AG04449 (cell line): ENCODE measurements at regions not wholly inside any gene's neighbourhood (a gene's known extent, or its start where the extent isn't known, plus 50 kb on each side); places are given as distances from the start of the nearest gene placed in this dataset.

Source experiments
- CTCF ChIA-PET: fragments of 350-600 bp; formaldehyde crosslinking; extraction: SDS; loops from one replicate; lab custom pipeline; 2021; ENCODE audit warnings: antibody characterized with exemption; lab: Yijun Ruan, JAX
- POLR2A ChIA-PET: fragments of 400-600, 350-600 bp; formaldehyde crosslinking; extraction: SDS; loops from one replicate; lab custom pipeline; 2020; ENCODE audit warnings: antibody characterized with exemption, inconsistent platforms; lab: Yijun Ruan, JAX
- DNase-seq: peaks from one replicate; pipeline ENCODE4 v3.0.0-alpha.2; 2010; ENCODE audit warnings: low read depth, low spot score
- H3K4me3 ChIP-seq: 2 replicates; pipeline ENCODE4 v1.5.1; 2011; ENCODE audit warnings: low read depth, mild to moderate bottlenecking, control low read depth, low read length
- TF ChIP-seq, protein P1 (sequence below): IDR thresholded peaks from one replicate; pipeline ENCODE4 v1.5.1; 2011; ENCODE audit warnings: mild to moderate bottlenecking, moderate library complexity, low read length, control low read depth, inconsistent platforms; ENCODE audit not compliant: insufficient read depth; ENCODE audit errors: missing control alignments

DNA sequence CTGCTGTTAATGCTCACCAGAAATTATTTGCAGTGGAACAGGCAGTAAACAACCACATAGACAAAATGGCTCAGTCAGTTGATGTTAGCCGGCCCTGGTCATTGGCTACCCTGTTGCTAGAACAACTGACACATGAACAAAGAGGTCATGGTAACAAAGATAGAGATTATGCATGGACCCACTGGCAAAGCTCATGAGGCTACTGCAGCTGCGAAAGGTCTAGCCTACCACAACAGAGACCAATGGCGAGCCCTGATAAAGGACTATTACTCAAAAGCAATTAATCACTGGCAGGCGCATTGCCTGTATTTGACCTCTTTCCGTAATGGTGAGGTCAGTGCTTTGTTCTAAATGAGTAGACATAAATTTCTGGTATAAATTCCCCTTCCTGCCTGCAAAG is 474.2 kb downstream of the DSC3 start:
- no peak for DNase-seq
- TF ChIP-seq, protein P1, sequence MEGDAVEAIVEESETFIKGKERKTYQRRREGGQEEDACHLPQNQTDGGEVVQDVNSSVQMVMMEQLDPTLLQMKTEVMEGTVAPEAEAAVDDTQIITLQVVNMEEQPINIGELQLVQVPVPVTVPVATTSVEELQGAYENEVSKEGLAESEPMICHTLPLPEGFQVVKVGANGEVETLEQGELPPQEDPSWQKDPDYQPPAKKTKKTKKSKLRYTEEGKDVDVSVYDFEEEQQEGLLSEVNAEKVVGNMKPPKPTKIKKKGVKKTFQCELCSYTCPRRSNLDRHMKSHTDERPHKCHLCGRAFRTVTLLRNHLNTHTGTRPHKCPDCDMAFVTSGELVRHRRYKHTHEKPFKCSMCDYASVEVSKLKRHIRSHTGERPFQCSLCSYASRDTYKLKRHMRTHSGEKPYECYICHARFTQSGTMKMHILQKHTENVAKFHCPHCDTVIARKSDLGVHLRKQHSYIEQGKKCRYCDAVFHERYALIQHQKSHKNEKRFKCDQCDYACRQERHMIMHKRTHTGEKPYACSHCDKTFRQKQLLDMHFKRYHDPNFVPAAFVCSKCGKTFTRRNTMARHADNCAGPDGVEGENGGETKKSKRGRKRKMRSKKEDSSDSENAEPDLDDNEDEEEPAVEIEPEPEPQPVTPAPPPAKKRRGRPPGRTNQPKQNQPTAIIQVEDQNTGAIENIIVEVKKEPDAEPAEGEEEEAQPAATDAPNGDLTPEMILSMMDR, result no peak
- POLR2A ChIA-PET, result no interaction called here
- H3K4me3 ChIP-seq, result no peak overlapping the region
- CTCF ChIA-PET, result no interaction called here

DNA sequence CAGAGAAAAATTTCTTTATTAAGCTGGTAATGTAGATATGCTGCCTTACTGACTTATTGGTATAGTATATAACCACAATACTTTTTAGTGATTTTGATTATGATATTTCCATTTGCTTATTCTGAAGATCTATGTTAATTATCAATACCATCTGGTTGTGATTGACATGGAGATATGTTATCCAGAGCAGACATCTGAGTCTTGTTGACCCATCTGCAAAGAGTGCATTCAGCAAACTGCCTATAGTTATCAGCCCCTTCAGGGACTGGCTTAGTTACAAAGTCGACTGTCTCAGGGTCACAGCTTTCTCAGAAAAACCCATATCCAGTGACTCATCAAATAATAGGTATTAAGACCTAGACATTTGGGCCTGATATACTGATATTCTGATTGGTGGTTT is 475.7 kb downstream of the DSC3 start:
- TF ChIP-seq, protein P1, result no peak
- CTCF ChIA-PET, result no interaction called here
- H3K4me3 ChIP-seq, result no peak overlapping the region

DNA sequence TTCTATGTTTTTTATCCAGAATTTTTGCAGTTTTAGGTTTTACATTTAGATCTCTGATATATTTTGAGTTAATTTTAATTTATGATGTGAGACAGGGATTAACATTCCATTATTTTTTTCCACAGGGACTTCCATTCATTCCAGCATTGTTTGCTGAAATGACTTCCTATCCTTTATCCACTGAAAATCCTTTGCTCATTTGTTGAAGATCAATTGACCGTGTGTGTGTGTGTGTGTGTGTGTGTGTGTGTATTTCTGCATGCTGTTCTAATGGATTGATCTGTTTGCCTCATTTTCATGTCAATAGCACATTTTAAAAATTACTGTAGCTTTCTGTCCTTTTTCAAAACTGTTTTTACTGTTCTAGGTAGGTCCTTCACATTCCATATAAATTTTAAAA is 480.3 kb downstream of the DSC3 start:
- TF ChIP-seq, protein P1, result no peak
- ChIA-PET CTCF (no interaction called here), POLR2A (no interaction called here)
- DNase-seq, result no peak
- no peak overlapping the region for H3K4me3 ChIP-seq

More for the DNA sequence above, 475.7 kb downstream of the DSC3 start:
- POLR2A ChIA-PET, result no interaction called here
- no peak for DNase-seq

DNA sequence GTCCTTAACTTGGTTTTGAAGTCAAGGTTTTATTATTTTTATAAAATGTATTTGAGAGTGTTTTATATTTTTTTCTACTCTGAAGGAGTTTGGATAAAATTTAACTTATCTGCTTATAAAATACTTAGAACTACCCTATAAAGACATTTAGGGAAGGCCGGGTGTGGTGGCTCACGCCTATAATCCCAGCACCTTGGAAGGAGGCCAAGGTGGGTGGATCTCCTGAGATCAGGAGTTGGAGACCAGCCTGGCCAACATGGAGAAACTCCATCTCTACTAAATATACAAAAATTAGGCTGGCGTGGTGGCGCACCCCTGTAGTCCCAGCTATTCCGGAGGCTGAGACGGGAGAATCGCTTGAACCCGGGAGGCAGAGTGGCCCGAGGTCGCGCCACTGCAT is 486.4 kb downstream of the DSC3 start:
- TF ChIP-seq, protein P1, result no peak
- POLR2A ChIA-PET, result no interaction called here
- no peak for DNase-seq
- CTCF ChIA-PET, result interaction anchor here (0.7 kb wide), 1 partner anchor 1195 kb away, joined by 3 read pairs; no protein-coding TSS in a partner anchor
- H3K4me3 ChIP-seq, result no peak overlapping the region

DNA sequence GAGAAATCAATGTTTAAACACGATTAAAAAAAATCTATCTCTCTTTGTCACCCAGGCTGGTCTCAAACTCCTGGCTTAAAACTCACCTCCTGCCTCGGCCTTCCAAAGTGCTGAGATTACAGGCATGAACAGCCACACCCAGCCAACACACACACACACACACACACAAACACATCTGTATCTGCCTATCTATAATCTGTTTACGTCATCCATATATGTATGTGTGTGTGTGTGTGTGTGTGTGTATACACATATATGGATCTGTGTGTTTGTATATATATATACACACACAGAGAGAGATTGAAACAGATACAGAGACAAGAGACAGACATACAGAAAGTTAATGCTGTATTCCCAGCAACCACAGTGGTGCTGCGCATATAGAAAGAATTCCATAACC is 497.1 kb downstream of the DSC3 start:
- ChIA-PET POLR2A (no interaction called here), CTCF (no interaction called here)
- no peak for DNase-seq
- TF ChIP-seq, protein P1, result no peak
- H3K4me3 ChIP-seq, result no peak overlapping the region

DNA sequence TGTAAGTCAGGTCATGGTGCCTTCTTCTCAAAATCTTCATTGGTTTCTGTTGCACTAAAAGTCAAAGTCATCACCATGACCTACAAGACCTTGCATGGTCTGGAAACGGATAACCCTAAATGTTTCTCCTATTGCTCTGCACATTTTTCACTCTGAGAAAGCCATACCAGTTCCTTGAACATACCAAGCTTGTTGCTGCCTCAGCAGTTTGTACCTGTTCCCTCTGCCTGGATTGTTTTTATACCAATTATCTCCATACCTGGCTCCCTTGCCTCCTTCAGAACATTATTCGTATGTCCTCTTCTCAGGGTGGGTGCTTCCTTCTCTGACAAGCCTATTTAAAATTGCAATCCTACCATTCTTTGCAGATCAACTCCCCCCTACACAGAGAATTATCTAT is 498.4 kb downstream of the DSC3 start:
- TF ChIP-seq, protein P1, result no peak
- CTCF ChIA-PET, result no interaction called here

More for the DNA sequence above, 498.4 kb downstream of the DSC3 start:
- no peak overlapping the region for H3K4me3 ChIP-seq
- DNase-seq, result no peak
- POLR2A ChIA-PET, result no interaction called here
